ACHN (cell line): ENCODE measurements at regions not wholly inside any gene's neighbourhood (a gene's known extent, or its start where the extent isn't known, plus 50 kb on each side); places are given as distances from the start of the nearest gene placed in this dataset.

ENCODE experiments used
- DNase-seq: peaks from one replicate; pipeline ENCODE4 v3.0.0-alpha.2; 2015
- in situ Hi-C: cut with HindIII; loops from 2 replicates; pipeline ENCODE4 v1.10.0; 2017; ENCODE audit warnings: low sequenced_read_pairs, low pct_ligation_motif_present, low pct_unique_long_range_greater_than_20kb

GRCh38 chr4:65167719-65168118 is 502.6 kb downstream of the EPHA5 start:
- DNase-seq = no peak
- in situ Hi-C loops = no loop called here

GRCh38 chr4:65152205-65152604 is 518.1 kb downstream of the EPHA5 start:
- in situ Hi-C loops = no loop called here
- no peak for DNase-seq

GRCh38 chr4:65139998-65140397 is 530.3 kb downstream of the EPHA5 start:
- DNase-seq = no peak
- in situ Hi-C loops = no loop called here

- in situ Hi-C loops = no loop called here
- no peak for DNase-seq
Measured at GRCh38 chr4:65126200-65126599, 544.1 kb downstream of the EPHA5 start.

- in situ Hi-C loops = no loop called here
Measured at GRCh38 chr4:65120287-65120686, 550.0 kb downstream of the EPHA5 start.

GRCh38 chr4:65102419-65102818 is 567.9 kb downstream of the EPHA5 start:
- in situ Hi-C loops = no loop called here
- DNase-seq = no peak

More at GRCh38 chr4:65120287-65120686, 550.0 kb downstream of the EPHA5 start:
- DNase-seq = no peak

GRCh38 chr4:65096630-65097029 is 573.7 kb downstream of the EPHA5 start:
- in situ Hi-C loops = no loop called here
- no peak for DNase-seq

GRCh38 chr4:65089666-65090065 is 580.6 kb downstream of the EPHA5 start:
- no peak for DNase-seq

GRCh38 chr4:65083076-65083475 is 587.2 kb downstream of the EPHA5 start:
- no peak for DNase-seq
- in situ Hi-C loops = no loop called here

More at GRCh38 chr4:65089666-65090065, 580.6 kb downstream of the EPHA5 start:
- in situ Hi-C loops = no loop called here

- in situ Hi-C loops = no loop called here
- DNase-seq = no peak
Measured at GRCh38 chr4:65071564-65071963, 598.7 kb downstream of the EPHA5 start.

GRCh38 chr4:65069177-65069576 is 601.1 kb downstream of the EPHA5 start:
- no peak for DNase-seq
- in situ Hi-C loops = no loop called here

GRCh38 chr4:65066106-65066505 is 604.2 kb downstream of the EPHA5 start:
- in situ Hi-C loops = no loop called here
- no peak for DNase-seq

GRCh38 chr4:65063601-65064000 is 606.7 kb downstream of the EPHA5 start:
- in situ Hi-C loops = no loop called here

GRCh38 chr4:65050786-65051185 is 619.5 kb downstream of the EPHA5 start:
- DNase-seq = no peak
- in situ Hi-C loops = no loop called here

More at GRCh38 chr4:65063601-65064000, 606.7 kb downstream of the EPHA5 start:
- no peak for DNase-seq

- no peak for DNase-seq
- in situ Hi-C loops = no loop called here
Measured at GRCh38 chr4:65046192-65047133, 623.8 kb downstream of the EPHA5 start.

GRCh38 chr4:65033899-65034298 is 624.6 kb upstream of the TECRL start:
- no peak for DNase-seq
- in situ Hi-C loops = no loop called here

GRCh38 chr4:65028592-65028991 is 619.3 kb upstream of the TECRL start:
- in situ Hi-C loops = no loop called here
- no peak for DNase-seq

- no peak for DNase-seq
Measured at GRCh38 chr4:65023883-65024670, 614.8 kb upstream of the TECRL start.

GRCh38 chr4:65023081-65023480 is 613.8 kb upstream of the TECRL start:
- in situ Hi-C loops = no loop called here
- DNase-seq = no peak

More at GRCh38 chr4:65023883-65024670, 614.8 kb upstream of the TECRL start:
- in situ Hi-C loops = no loop called here
